T-helper 2 cell treated with Interferon-gamma antibody and Interleukin-4, amounts not matched to agents 5 μg/mL and 100 μg/mL, for 36 hours (primary cell): ENCODE measurements at regions not wholly inside any gene's neighbourhood (a gene's known extent, or its start where the extent isn't known, plus 50 kb on each side); places are given as distances from the start of the nearest gene placed in this dataset.
"Not testable (repeated sequence)": the region's sequence is repeated elsewhere in the genome, so short reads cannot be mapped to it uniquely, and the experiment has no call there.

Experiments
- DNase-seq: peaks from one replicate; pipeline ENCODE4 v3.0.0; 2021; ENCODE audit warnings: low spot score
- H3K27ac Mint-ChIP-seq: one replicate; pipeline ENCODE4 v1.8.0; 2021; ENCODE audit warnings: mild to moderate bottlenecking, mixed read lengths
- H3K27me3 Mint-ChIP-seq: one replicate; pipeline ENCODE4 v1.8.0; 2021; ENCODE audit warnings: low read depth, mixed read lengths
- H3K36me3 Mint-ChIP-seq: one replicate; pipeline ENCODE4 v1.8.0; 2021; ENCODE audit warnings: low read depth, mixed read lengths
- H3K4me1 Mint-ChIP-seq: one replicate; pipeline ENCODE4 v1.8.0; 2021; ENCODE audit warnings: low read depth, mixed read lengths
- H3K4me3 Mint-ChIP-seq: one replicate; pipeline ENCODE4 v1.8.0; 2022; ENCODE audit warnings: mild to moderate bottlenecking, moderate library complexity, mixed read lengths
- H3K9me3 Mint-ChIP-seq: one replicate; pipeline ENCODE4 v1.8.0; 2021; ENCODE audit warnings: mixed read lengths

- H3K27me3 Mint-ChIP-seq, H3K27ac Mint-ChIP-seq, H3K4me3 Mint-ChIP-seq, DNase-seq, H3K4me1 Mint-ChIP-seq, H3K36me3 Mint-ChIP-seq, H3K9me3 Mint-ChIP-seq: not testable (repeated sequence)
These were observed 62.3 kb upstream of the PLGLB2 start for GRCh38 chr2:87685558-87685957.

- not testable (repeated sequence) for H3K36me3 Mint-ChIP-seq, H3K4me1 Mint-ChIP-seq, DNase-seq, H3K4me3 Mint-ChIP-seq, H3K27ac Mint-ChIP-seq, H3K9me3 Mint-ChIP-seq, H3K27me3 Mint-ChIP-seq
These were observed 60.9 kb upstream of the PLGLB2 start for GRCh38 chr2:87686873-87687549.

DNA sequence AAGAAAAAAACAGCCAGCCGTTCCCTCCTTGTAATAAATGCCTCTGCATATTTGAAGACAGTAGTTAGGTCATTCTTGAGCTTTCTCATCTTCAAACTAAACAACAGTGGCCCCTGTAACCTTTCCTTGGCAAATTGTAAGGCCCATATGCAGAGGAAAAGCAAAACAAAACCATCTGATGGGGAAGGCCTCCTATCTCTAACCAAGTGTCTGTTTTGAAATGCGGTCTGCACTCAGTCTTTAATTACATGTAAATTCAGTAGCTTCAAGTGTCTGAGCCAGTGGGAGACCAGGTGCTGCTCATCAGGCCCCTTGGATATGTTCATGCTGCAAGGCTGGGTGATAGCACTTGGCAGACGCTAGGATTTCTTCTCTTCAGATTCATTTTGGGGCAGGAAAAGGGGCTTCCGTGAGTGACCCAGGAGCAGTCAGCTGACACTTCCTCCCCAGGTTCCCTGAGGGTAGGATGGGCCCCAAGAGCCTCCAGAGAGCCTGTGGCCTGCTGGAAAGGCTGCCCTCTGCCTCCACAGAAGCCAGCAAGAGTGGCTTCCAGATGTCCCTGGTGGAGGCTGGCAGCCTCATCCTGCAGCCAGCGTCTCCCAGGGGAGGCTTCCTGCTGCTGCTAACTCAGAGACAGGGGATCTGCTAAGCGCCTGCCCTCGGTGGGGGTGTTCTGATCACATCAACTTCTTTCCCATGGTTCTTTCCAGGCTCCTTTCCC lies 60.2 kb upstream of the PLGLB2 start:
- H3K9me3 Mint-ChIP-seq, H3K27ac Mint-ChIP-seq, H3K36me3 Mint-ChIP-seq, DNase-seq, H3K4me3 Mint-ChIP-seq, H3K4me1 Mint-ChIP-seq, H3K27me3 Mint-ChIP-seq: not testable (repeated sequence)

- not testable (repeated sequence) for DNase-seq, H3K4me3 Mint-ChIP-seq, H3K36me3 Mint-ChIP-seq, H3K27me3 Mint-ChIP-seq, H3K4me1 Mint-ChIP-seq, H3K9me3 Mint-ChIP-seq
- peak overlapping the region; percentile 36 for H3K27ac Mint-ChIP-seq
These were observed 55.8 kb upstream of the PLGLB2 start for GRCh38 chr2:87691899-87692592.

DNA sequence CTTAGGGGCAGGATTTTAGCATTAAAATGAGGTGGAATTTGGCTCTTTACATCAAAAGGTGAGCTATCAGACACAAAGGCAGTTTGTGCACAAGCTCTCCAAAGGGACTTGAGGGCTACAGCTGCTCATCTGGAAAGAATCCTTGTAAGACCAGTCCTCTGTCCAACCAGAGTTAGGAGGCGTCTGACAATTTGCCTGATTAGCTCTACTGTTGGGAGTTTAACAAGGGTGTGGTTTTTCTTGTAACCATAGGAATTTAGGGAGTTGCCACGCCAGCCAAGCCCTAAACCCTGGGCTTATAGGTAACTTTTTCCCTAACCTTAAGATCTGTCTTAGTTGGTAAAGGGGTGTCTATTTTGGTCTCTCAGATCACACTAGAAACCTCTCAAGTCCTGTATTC lies 55.0 kb upstream of the PLGLB2 start:
- H3K27ac Mint-ChIP-seq, H3K27me3 Mint-ChIP-seq, H3K4me3 Mint-ChIP-seq, H3K9me3 Mint-ChIP-seq, H3K4me1 Mint-ChIP-seq, H3K36me3 Mint-ChIP-seq, DNase-seq: not testable (repeated sequence)

DNA sequence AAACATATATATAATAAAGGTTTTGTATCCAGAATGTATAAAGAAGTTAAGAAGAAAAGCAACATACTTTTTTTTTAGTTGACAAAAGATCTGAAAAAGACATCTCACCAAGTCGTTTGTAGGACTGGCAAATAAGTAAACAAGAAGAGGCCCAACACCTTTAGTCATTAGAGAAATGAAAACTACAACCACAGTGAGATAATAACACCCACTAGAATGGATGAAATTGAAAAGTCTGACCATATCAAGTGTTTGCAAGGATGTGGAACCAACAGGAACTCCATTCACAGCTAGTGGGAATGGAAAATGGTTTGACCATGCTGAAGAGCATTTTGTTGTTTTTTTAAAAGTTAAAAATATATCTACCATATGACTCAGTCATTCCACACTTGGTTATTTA lies 54.0 kb upstream of the PLGLB2 start:
- H3K27me3 Mint-ChIP-seq, DNase-seq, H3K4me1 Mint-ChIP-seq, H3K4me3 Mint-ChIP-seq, H3K9me3 Mint-ChIP-seq, H3K27ac Mint-ChIP-seq, H3K36me3 Mint-ChIP-seq: not testable (repeated sequence)

- DNase-seq, H3K36me3 Mint-ChIP-seq, H3K9me3 Mint-ChIP-seq, H3K27ac Mint-ChIP-seq, H3K4me1 Mint-ChIP-seq, H3K27me3 Mint-ChIP-seq, H3K4me3 Mint-ChIP-seq: not testable (repeated sequence)
These were observed 52.1 kb upstream of the PLGLB2 start for GRCh38 chr2:87695596-87696323.
